ENCODE measurements at regions not wholly inside any gene's neighbourhood (a gene's known extent, or its start where the extent isn't known, plus 50 kb on each side); places are given as distances from the start of the nearest gene placed in this dataset.

GRCh38 chr3:187805774-187806173 lies 60.5 kb upstream of the BCL6 start:
- no peak for TF ChIP-seq TARDBP (IDR thresholded peaks at IDR 0.05; ENCODE audit: borderline replicate concordance)
- no peak for TF ChIP-seq TCF12 (IDR thresholded peaks at IDR 0.05; ENCODE audit: low read depth, low read length)
- TF ChIP-seq CTCF (IDR thresholded peaks at IDR 0.05 in 2 of 3, conservative IDR thresholded peaks at IDR 0.05 in 1 of 3; ENCODE audit: control insufficient read depth in 2 of 3, extremely low read depth in 1 of 3, insufficient read depth in 1 of 3, low read depth in 3 of 3, low read length in 3 of 3) = no peak
- no peak for TF ChIP-seq EZH2 (IDR thresholded peaks at IDR 0.05; ENCODE audit: borderline replicate concordance, control insufficient read depth, low read depth, low read length)
- TF ChIP-seq EP300 (IDR thresholded peaks at IDR 0.05; ENCODE audit: borderline replicate concordance in 1 of 2, control insufficient read depth in 1 of 2, low read depth in 2 of 2, low read length in 2 of 2) = no peak
- no peak for TF ChIP-seq ZNF274 (IDR thresholded peaks at IDR 0.05; ENCODE audit: insufficient read depth, insufficient read length)
- TF ChIP-seq ZBED1 (IDR thresholded peaks at IDR 0.05; ENCODE audit: borderline replicate concordance) = no peak
- TF ChIP-seq MTA2 (IDR thresholded peaks at IDR 0.05; ENCODE audit: low read depth) = no peak
- no peak for TF ChIP-seq ASH2L (IDR thresholded peaks at IDR 0.05; ENCODE audit: borderline replicate concordance, low read depth)
- TF ChIP-seq RUNX3 (IDR thresholded peaks at IDR 0.05; ENCODE audit: low read length) = no peak
- no peak for TF ChIP-seq RAD21 (IDR thresholded peaks at IDR 0.05; ENCODE audit: insufficient read depth, low read depth, low read length)
- no peak for TF ChIP-seq POLR2A (IDR thresholded peaks at IDR 0.05; ENCODE audit: low read depth, low read length)
- TF ChIP-seq POU2F2 (IDR thresholded peaks at IDR 0.05; ENCODE audit: borderline replicate concordance, low read depth, low read length) = no peak
